Epithelial cell of proximal tubule (primary cell): ENCODE measurements at regions not wholly inside any gene's neighbourhood (a gene's known extent, or its start where the extent isn't known, plus 50 kb on each side); places are given as distances from the start of the nearest gene placed in this dataset.

Source experiments
- DNase-seq: peaks from one replicate; pipeline ENCODE4 v3.0.0-alpha.2; 2011; ENCODE audit warnings: low read depth
- H3K4me3 ChIP-seq: 2 replicates; pipeline ENCODE4 v1.5.1; 2011; ENCODE audit warnings: low read depth, mild to moderate bottlenecking, low read length
- TF ChIP-seq, protein P1 (sequence below): conservative IDR thresholded peaks from 2 replicates; pipeline ENCODE4 v1.5.1; 2012; ENCODE audit warnings: low read depth, mild to moderate bottlenecking, low read length

DNA sequence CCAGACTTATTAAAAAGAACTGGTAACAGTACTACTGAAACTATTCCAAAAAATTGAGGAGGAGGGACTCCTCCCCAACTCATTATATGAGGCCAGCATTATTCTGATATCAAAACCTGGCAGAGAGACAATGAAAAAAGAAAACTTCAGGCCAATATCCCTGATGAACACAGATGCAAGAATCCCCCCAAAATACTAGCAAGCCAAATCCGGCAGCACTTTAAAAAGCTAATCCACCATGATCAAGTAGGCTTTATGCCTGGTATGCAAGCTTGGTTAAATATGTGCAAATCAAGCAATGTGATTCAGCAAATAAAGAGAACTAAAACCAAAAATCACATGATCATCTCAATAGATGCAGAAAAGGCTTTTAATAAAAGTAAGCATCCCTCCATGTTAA lies 2271.0 kb upstream of the C9orf72 start:
- TF ChIP-seq, protein P1, sequence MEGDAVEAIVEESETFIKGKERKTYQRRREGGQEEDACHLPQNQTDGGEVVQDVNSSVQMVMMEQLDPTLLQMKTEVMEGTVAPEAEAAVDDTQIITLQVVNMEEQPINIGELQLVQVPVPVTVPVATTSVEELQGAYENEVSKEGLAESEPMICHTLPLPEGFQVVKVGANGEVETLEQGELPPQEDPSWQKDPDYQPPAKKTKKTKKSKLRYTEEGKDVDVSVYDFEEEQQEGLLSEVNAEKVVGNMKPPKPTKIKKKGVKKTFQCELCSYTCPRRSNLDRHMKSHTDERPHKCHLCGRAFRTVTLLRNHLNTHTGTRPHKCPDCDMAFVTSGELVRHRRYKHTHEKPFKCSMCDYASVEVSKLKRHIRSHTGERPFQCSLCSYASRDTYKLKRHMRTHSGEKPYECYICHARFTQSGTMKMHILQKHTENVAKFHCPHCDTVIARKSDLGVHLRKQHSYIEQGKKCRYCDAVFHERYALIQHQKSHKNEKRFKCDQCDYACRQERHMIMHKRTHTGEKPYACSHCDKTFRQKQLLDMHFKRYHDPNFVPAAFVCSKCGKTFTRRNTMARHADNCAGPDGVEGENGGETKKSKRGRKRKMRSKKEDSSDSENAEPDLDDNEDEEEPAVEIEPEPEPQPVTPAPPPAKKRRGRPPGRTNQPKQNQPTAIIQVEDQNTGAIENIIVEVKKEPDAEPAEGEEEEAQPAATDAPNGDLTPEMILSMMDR: no peak
- DNase-seq: no peak
- H3K4me3 ChIP-seq: no peak overlapping the region

DNA sequence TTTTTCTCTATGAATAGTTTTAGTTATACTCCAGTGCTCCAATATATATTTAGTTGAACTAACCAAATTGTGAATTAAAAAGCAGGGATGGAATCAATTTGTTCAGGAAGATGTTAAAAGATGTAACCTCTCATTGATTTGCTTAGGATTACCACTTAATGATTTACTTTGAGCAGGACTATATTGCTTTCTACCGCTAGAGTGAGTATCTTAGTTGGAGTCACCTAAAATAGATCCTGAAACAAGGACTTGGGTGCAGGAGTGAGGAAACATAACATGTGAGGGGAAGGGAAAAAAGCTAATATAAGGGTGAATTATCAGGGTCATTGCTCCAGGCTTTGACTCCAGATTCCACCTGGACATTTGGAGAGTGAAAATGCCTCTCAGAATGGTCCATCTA lies 2277.4 kb upstream of the C9orf72 start:
- TF ChIP-seq, protein P1: no peak
- no peak overlapping the region for H3K4me3 ChIP-seq
- DNase-seq: no peak

DNA sequence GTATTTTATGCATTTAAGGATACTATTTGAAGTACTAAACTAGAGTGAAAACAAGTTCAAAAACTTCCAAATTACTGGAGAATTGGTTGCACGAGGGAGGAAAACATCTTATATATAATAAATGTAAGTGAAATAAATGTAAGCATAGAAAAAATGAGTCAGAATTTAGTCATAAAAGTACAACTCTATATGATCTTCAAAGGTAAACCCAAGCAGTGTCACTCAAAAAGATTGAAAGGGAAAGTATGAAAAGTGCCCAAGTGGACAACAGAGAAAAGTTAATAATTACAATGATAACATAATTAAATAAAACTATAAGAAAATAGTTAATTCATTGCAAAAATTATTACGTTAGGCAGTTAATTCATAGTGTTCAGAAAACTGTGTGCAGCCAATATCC lies 2288.5 kb upstream of the C9orf72 start:
- DNase-seq: no peak
- TF ChIP-seq, protein P1: no peak

DNA sequence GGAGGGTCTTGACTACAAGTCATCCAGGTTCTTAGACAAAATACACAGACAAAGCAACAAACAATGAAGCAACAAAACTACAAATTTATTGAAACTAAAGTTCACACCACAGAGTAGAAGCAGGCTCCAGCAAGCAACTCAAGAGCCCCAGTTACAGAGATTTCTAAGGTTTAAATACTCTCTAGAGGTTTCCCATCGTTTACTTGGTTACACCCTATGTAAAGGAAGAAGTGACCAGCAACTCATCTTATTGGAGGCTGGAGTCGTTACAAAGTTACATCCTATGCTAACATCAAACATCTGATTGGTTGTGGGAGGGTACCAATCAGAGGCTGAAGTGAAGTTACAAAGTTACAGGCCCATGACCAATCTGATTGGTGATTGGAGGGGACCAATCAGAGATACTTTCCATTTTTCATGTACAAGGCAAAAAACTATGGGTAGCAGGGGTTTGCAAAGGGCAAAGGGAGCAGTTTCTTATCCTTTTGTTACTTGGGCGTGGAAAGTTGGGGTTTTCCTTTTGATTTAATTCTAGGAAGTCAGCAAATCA lies 2292.6 kb upstream of the C9orf72 start:
- TF ChIP-seq, protein P1: no peak
- H3K4me3 ChIP-seq: no peak overlapping the region

More for the DNA sequence above, 2288.5 kb upstream of the C9orf72 start:
- H3K4me3 ChIP-seq: no peak overlapping the region

DNA sequence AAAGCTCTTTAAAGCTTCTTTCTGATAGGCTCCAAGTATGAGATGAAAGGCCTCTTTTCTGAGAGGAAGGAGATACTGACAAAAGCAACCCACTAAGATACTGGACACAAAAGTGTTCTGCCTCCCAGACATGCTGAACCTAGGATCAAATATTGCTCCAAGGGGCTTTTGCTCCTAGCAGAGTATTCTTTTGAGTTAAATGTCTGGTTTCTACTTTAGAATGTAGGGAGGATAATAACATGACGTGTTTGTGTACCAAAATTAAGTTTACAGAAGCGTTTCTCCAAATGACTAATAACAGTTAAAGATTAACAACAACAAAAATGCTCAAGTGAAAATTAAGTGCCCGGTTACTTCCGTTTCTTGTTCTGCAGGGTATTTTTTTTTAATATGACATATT lies 2293.3 kb upstream of the C9orf72 start:
- H3K4me3 ChIP-seq: no peak overlapping the region
- no peak for DNase-seq
- TF ChIP-seq, protein P1: no peak

More for the DNA sequence above, 2292.6 kb upstream of the C9orf72 start:
- DNase-seq: no peak

DNA sequence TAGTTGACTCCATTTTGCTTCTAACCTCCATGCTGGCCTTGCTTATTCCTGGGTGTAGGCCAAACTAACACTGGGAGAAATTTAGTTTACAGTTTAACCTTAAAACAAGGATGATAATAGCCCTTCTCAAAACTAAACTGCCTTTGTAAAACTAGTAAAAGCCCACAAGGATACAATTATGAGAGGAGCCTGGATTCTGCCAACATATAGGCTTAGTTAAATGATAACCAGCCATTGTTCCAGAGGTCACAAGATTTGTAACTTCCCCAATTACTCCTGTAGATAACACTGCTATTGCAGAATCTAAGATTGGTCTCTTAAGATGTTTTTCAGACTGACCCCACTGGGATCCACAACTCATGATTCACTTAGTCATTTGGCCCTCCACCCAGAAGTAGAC lies 2300.3 kb upstream of the C9orf72 start:
- TF ChIP-seq, protein P1: no peak

DNA sequence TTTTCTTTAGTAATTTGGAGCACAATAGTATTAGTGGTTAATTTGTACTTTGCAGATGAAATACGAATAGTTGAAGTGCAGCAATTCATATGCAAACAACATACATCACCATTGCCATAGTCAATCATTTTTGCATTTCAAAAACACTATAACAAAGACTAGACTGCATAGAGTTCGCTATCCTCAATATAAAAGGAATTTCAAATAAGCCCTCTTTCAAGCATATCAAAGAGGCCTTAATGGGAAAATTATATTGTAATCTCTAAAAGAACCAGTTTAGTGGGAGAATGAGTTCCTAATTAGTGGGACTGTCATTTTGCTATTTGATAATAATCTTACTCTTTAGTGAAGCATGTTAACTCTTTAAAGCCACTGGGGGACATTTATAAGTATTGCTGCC lies 2302.3 kb upstream of the C9orf72 start:
- no peak overlapping the region for H3K4me3 ChIP-seq
- DNase-seq: no peak
- TF ChIP-seq, protein P1: no peak

More for the DNA sequence above, 2300.3 kb upstream of the C9orf72 start:
- no peak for DNase-seq
- H3K4me3 ChIP-seq: no peak overlapping the region
